ENCODE measurements at regions not wholly inside any gene's neighbourhood (a gene's known extent, or its start where the extent isn't known, plus 50 kb on each side); places are given as distances from the start of the nearest gene placed in this dataset.
"Not testable (repeated sequence)": the region's sequence is repeated elsewhere in the genome, so short reads cannot be mapped to it uniquely, and the experiment has no call there.

DNA sequence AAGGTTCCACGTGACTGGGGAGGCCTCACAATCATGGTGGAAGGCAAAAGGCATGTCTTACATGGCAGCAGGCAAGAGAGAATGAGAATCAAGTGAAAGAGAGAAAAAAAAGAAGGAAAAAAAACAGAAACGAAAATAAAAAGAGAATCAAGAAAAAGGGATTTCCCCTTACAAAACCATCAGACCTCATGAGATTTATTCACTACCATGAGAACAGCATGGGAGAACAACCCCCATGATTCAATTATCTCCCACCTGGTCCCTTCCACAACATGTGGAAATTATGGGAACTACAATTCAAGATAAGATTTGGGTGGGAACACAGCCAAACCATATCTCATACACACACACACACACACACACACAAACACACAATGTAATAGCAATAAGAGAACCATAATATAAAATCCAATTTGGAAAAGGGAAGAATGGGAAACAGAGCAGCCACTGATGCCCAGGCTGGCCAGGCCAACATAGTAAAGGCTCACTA lies 90.6 kb upstream of the C1QTNF7 start:
- not testable (repeated sequence) for DNase-seq (ENCODE audit: low spot score)

DNA sequence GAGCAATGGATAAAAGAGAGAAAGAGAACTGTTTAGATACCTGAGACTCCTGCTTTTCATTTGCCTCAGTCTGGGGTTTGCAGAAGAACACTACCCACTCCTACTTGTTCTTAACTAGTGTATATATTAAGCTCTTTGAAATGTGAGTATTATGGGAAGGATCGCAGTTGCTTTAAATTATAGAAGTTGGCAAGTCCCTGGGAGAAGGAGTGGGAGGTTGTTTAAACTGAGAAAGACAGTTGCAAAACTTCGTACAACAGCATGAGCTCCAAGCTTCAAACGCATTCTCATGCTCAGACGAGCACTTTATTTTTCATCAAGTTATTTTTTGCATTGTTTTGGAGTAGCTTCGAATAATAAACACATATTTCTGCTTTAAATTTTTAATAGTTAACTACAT lies 88.1 kb upstream of the C1QTNF7 start:
- DNase-seq (ENCODE audit: low spot score) = no peak

DNA sequence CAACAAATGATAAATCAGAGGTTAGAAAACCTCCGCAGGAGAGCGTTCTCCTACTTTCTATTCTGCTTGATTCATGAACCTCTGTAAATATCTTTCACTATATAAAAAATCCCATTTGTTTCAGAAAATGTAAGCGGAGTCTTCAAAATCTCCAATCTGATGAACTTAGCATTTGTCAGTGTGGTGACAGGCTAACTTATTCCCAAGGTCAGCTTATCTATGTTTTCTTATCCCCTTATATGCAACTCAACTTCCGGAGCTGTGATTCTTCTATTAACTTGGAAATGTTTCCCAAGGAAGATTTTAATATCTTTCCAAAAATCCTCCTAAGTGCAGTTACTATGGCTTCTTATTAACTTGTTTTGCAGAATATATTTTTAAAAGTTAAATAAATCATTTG lies 87.5 kb upstream of the C1QTNF7 start:
- no peak for DNase-seq (ENCODE audit: low spot score)

DNA sequence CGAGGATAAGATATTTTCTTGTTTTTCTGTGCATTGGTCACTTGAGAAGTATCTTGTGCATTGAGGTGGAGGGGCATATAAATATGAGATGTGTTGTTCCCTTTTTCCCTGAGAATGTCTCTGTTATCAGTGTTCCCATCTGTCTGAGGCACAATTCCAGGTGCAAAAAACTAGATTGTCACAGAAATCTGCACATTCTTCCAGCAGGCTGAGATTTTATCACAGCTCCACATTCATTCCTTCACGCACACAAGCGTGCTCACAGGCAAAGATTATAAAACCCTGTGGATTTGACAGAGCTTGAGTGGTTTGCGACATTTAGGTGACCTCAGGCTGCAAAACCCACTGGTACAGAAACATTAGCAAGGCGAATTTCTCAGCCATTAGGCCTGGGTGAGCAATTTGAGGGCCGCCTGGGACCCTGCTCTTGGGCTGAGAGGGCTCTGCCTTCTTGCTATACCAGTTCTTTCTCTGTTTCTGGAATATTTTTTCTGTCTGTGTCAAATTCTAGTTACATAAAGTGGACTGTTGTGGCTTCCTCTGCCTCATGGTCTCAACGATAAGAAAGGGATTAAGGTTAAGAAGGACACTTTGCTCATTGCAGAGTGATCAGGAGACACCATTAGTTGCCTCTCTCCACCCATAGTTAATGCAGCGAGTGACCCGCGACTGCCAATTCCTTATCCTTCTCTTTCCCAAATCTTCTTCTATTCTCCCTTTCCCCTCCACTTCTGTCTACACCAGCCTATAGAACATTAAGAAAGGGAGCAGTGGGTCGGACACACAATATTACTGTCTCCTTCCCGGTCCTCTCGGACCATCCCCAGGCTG lies 86.7 kb upstream of the C1QTNF7 start:
- no peak for DNase-seq (ENCODE audit: low spot score)

DNA sequence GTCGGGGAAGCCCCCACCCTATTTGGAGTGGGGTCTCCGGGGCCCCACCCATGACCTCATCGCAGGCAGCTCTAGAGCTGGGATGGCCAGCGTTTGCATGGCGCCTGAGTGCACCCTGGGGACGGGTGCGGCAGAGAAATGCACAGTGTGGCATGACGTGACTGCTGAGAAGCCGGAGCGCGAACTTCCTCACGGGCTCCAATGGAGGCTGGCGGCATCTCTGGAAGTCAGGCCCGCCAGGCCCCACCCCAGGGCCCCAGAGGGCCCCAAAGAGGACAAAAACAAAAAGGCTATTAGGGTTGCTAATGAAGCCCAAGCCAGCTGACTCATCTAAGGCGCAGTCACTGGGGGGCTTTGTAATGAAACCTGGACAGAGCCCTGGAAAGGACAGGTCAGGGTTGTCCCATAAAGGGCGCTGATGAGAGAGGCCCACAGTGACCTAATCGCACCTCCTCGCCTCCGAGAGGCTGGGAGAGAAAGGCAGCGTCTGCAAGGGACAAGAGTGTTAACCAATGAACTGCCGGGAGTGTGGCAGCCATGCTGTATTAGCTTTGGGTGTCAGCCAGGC lies 86.0 kb upstream of the C1QTNF7 start:
- DNase-seq (ENCODE audit: low spot score) = no peak

DNA sequence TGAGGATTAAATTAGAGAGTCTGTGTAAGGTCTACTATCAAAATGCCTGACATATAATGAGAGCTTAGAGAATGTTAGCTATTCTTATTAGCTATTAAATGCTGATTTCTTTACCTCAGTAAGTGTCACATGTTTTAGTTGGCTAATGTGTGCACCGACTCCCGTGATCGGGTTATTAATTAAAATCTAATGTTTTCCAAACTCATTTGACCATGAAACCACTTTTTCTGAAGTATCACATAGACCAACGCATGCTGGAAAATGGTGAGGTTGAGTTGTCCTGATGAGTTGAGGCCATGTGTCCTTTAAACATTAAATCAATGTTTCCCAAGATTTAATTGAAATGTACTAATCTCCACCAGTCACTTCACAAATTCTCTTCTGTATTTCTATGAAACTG lies 84.8 kb upstream of the C1QTNF7 start:
- DNase-seq (ENCODE audit: low spot score) = no peak

DNA sequence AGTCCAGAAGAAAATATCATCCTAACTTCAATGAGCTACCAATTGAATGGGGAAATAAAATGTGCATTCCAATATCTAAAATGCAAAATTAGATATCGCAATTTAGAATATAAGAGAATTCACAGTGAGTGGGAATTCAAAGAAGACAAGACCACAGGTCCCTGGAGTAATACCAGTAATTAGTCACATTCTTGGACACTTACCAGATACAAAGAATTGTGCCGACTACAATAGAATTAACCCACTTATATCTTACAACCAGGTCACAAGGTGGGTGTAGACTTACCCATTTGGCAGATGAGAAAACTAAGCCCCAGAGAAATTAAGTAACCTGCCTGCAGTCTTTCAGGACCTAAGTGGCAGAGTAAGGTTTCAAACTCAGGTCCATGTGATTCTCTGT lies 84.3 kb upstream of the C1QTNF7 start:
- no peak for DNase-seq (ENCODE audit: low spot score)

DNA sequence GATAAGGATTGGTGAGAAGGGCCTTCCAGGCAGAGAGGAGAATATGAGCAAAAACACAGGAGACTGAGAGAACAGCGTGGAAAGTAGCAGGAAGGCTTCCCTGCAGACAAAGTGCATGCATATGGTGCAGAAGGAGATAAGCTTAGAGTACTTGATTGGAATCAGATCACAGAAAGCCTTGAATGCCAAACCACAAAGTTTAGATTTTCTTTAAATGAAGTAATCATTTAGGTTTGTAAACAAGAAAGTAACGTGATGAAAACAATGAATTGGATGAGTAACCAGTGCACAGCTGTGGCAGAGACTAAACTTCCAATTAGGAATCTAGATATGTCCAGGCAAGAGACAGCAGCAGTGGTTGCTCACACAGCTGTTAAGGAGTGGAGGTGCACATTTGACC lies 83.8 kb upstream of the C1QTNF7 start:
- no peak for DNase-seq (ENCODE audit: low spot score)

DNA sequence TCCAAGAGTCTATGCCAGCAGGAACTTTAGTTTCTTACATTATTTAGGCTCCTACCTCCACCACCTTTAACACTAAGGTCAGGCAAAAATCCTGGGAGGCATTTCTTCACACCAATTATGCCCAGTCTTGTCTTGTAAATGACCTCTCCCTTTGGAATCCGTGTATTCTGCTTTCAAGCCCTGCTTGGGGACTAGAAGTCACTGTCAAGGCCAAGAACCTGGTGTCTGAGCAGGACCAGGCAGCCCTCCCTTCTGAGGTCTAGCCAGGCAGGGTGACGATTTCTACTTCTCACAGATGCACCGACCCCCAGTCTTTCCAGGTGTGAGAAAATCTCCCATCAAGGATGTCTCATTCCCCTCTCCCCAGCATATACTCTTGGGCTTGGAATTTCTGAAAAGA lies 82.7 kb upstream of the C1QTNF7 start:
- DNase-seq (ENCODE audit: low spot score) = no peak

DNA sequence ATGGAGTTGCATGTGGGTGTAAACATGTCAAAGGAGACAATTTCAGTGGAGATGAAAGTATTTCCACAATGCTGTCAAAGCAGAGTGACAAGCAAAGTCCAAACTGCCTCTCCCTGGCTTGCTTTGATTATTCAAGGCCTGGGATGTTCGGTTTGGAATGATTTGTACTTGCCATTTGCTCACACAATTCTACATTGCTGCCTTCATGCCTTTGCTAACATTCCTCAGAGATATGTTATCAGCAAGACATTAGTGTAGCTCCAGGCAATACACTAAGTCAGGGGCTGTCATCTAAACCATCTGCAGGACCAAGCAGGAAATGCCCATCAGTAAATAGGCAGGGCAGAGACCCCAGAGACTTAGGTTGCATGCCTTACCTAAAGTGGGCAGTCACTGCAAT lies 79.6 kb upstream of the C1QTNF7 start:
- DNase-seq (ENCODE audit: low spot score) = no peak

DNA sequence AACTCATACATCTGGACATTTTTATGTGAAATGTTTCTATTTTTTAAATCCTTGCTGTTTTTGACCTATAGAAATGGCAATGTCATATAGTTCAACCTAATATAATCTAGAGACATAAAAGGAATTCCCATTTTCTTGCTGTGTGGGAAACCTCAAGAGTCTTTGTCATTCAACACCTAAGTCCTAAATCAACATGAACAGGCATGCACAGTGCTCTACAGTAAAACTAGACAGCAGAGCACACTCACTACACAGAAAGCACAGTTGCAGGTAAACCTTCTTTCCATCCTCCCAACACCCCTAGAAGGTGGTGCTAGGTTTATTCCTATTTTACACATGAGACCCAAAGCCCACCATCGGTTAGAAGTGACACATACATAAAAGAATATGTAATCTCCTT lies 79.1 kb upstream of the C1QTNF7 start:
- DNase-seq (ENCODE audit: low spot score) = no peak

DNA sequence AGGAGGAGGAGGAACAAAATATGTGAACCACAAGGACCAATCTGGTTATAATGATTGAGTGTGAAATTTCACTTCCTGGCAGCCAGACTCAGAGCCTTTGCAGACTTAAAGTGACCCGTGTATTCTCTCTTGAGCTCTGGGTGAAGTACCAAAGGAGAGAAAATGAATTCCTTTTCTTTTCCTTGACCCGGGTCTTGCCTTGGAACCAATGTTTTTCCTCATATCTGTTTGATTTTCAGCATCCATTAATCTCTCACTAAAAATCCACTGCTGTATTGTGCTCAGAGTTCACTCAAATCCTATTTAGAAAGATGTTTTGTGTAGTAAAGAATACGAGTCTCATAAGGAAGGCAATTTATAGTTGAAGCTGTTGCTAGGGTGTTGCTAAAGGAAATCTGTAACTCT lies 78.3 kb upstream of the C1QTNF7 start:
- DNase-seq (ENCODE audit: low spot score) = no peak

DNA sequence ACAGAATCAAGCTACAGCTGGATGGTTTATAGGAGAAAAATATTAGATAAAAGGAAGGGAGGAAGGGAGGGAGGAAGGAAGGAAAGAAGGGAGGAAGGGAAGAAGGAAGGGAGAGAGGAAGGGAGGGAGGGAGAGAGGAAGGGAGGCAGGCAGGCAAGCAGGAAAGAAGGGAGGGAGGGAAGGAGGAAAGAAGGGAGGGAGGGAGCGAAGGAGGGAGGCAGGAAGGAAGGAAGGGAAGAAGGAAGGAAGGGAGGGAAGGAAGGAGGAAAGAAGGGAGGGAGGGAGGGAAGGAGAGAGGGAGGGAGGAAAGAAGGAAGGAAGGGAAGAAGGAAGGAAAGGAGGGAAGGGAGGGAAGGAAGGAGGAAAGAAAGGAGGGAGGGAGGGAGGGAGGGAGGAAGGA lies 77.9 kb upstream of the C1QTNF7 start:
- DNase-seq (ENCODE audit: low spot score) = no peak

DNA sequence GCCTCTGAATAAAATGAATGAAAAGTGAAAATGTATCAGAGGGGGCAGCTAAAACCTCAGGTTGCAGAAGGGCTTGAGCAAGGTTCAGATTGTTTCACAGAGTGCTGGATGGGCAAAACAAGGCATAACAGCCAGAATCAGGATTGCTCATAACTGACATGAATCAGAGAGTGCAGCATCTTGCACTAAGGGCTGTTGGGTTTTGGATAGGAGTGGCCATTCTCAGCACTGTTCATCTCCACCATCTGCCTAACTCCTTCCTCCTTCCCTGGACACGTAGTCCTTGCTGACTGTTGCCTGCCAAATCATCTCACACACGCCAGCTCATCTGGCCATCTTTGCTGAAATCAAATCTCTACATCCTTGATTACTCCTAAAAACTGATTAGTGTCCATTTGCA lies 75.3 kb upstream of the C1QTNF7 start:
- DNase-seq (ENCODE audit: low spot score) = no peak

DNA sequence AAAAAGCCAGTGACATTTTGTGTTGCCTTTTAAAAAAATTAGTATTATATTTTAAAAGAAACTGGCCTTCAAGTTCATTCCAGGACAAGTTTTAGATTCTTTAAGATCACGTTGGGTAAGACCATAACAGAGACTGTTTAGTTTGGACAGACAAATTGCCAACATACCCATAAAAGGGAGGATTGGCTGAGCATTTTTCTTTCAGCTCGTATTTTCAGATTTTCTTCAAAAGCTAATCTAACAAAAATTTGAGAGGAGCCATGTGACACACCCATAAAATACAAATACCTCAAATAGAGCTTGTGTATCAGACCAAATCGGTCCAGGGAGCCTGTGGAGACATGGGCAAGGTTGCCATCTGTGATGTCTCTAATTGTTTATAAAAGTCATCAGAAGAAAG lies 74.6 kb upstream of the C1QTNF7 start:
- no peak for DNase-seq (ENCODE audit: low spot score)

DNA sequence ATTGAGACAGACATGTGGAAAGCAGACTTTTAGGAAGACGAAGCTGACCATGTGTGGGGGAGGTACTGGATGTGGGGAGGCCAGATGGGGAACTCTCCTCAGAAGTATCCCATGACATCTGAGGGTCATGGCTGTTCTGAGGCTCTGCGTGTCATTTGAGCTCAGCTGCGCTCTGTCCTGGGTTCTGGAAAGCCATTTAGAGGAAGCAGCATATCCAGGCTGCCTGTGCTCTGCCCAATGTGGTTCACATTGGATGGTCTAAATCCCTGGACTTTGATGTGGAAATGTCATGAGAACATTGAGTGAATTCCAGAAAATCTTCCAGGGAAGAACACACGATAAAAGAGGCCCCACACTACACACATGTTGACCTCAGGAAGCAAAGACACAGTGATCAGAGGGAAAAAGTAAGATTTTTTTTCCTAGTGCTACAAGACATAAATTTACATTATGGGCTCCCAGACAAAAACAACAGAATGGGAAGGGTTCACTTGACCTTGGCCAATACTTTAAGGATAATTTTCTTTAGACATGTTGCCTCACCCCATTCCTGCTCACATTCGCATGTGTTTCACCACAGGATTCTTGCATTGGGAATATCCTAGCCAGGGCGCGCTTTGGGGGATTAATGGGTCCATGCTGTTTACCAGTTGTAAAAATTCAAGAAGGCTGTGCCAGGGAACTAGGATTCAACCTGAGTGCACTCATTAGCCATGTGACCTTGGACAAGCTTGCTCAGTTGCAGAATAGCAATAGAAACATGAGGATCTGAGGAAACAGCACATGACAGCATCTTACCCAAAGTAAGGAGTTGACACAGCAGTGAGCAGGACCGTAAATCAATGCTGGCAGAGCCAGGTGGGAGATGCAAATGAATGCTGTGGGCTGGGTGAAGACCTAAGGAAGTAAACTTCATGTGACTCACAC lies 73.2 kb upstream of the C1QTNF7 start:
- no peak for DNase-seq (ENCODE audit: low spot score)

DNA sequence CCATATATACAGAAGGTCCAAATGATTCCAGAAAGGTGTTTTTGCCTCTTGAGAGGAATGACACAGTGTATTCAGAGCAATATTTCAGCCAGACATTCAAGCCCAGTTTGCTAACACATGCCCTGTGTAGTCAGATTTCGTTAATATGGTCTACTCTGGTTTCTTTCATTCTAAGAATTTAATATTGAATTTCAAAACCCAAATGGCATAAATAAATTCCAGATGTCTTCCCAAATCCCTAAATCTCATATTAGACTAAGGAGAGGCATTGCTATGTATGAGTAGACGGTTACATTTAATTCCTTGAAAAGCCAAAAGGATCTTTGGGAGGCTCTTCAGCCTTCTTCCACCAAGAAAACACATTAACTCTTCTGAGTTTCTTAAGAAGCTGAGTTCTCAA lies 66.3 kb upstream of the C1QTNF7 start:
- DNase-seq (ENCODE audit: low spot score) = no peak

DNA sequence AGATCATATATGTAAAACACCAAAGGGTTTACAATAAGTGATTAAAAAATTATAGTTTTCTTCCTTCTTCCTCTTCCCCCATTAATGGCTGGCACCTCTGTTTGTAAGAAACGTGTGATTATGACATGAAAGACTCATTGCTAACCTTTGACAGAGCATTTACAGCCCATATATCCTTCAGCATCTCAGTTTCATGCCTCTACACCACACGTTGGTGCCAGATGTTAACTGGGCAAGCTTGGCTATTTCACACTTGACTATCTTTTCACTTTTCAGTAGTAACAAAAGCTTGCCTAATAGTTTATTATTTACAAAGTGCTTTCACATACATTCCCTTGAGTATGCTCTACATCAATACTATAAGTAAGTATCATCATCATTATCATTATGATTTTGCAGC lies 65.3 kb upstream of the C1QTNF7 start:
- no peak for DNase-seq (ENCODE audit: low spot score)

DNA sequence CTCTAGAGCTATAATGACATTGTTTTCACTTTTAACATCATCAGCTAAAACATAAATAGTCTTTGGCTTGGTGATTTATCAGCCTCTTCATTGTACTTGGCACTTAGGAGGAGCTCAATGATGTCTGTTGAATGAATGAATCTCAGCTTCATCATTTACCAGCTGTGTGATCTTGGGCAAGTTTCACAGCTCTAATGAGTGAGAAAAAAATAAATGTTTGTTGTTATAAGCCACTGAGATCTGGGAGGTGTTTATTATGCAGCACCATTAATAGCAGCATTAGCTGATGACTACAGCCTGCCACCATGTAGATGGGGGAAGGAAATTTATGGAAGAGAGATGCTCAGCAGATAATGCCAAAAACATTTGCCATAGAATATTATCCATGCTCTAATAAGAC lies 63.6 kb upstream of the C1QTNF7 start:
- DNase-seq (ENCODE audit: low spot score) = no peak

DNA sequence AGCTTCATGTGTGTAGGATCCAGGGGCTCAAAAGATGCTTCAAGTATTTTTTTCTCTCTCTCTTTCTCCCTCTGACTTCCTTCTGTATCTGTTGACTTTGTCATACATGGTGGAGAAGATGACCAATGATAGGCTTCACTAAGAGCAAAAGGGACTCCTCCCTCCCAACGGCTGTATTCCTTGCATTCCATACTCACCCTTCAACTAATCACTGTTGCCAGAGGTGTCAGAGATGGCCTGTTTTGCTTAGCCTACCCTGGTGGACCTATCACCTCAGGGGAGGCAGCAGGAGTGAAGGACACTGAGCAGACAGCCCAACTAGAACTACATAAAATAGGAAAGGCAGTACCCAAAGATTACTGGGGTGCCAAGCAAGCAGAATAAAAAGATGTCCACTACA lies 62.2 kb upstream of the C1QTNF7 start:
- DNase-seq (ENCODE audit: low spot score) = no peak

DNA sequence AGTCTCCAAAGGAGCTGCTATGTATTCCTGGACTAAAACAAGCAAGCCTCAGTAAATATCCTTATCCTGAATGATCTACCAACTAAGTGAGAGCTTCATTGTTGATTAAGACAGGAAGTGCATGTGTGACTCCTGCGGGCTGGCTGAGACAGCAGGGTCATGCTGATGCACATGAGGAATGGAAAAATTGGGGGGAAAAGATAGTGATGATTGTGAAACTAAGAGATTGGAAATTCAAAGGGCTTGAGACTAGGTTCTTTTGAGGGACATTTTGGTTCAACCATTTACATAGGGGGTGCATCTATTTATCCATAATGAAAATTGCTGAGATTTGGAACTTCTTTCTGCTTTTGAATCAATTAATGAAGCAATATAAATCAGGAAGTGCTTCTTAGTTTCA lies 61.1 kb upstream of the C1QTNF7 start:
- no peak for DNase-seq (ENCODE audit: low spot score)

DNA sequence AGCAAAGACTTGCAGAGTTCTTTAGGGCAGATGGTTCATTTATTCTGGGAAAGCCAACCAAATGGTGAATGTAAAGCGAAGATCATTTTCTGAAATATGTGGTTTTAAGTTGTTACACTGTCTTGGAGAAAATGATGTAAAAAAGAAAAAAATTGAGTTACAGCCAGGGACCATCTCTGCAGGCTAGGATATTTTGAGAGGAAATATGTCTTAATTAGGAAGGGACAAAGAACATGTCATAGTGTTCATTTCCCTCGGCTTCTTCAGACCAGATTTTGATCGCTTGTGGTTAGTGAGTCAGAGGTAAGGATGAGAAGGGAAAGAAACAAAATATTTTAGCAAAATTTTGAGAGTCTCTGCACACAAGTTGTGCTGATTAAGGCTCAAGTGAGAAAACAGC lies 59.0 kb upstream of the C1QTNF7 start:
- DNase-seq (ENCODE audit: low spot score) = no peak

DNA sequence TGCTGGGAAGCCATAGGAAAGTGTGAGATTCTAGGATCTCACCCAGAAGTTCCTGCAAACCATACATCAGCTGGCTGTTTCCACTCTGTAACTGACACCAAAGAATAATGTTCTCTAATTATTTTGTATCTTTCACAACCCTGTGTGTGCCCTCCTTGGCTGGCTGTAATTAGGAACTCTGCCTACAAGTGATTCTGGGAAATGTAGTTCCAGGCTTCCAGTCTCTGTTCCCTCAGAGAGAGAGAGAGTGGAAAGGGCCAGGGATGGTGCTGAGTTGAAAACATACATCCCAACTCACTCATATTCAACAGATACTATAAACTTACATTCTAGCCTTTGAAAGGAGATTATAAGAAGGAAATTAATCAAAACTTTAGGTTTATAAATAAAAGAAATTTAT lies 57.5 kb upstream of the C1QTNF7 start:
- no peak for DNase-seq (ENCODE audit: low spot score)

All from ureter (tissue), 1 donor.